Stimulated activated CD8-positive, alpha-beta memory T cell treated with anti-CD3 and anti-CD28 coated beads, Interleukin-12 subunit alpha, Interleukin-12 subunit beta, amount 100 ng/mL, for 4 hours (primary cell): ENCODE measurements at regions not wholly inside any gene's neighbourhood (a gene's known extent, or its start where the extent isn't known, plus 50 kb on each side); places are given as distances from the start of the nearest gene placed in this dataset.

ENCODE experiments used
- DNase-seq: peaks from one replicate; pipeline ENCODE4 v3.0.0-alpha.2; 2020; ENCODE audit warnings: low read depth

DNA sequence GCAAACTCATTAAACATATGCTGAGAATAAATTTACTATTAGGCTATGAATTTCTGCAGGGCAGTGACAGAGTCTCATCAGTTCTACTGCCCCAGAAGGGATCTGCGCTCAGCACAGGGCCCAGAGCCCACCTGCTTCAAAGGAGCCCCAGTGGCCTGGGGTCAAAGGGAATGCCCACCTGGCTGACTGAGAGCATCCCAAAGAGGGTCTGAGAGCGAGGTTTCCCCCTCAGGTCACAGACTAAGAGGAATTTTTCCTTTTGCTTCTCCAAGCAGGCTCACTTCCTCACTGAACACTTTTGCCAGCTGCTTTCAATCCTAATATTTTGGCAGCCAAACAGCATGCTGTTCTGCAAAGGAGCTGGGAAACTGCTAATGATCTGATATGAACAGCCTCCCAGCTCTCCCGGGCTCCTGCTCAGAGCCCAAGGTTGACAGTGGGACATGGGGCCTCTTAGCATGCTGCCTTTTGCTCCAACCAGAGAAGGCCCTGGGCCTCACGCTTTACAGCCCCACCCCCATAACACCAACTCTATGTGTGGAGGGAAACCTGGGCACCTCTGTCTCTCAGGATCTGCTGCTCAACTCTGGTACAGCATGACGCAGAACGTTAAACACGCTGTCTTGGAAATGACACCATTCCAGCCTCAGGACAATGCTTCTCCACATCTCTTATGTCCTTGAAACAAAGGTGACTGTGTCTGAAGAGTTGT, 70.7 kb upstream of the SYT6 start:
- no peak for DNase-seq

DNA sequence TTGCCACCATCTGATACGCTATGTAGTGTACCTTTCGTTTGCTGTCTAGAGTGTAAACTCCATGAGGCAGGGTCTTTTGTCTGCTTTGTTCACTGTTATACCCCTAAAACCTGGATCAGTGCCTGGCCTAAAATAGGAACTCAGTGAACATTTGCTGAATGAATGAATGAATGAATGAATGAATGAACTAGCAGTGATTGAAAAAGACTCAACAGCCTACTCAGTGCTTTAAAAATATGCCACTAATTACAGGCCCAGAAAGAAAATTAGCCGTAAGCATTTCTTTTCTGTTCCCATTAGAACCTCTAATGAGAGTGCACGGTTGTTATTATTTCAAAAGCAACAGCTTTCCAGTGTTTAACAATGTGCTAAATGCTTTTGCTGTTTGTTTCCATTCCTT, 69.3 kb upstream of the SYT6 start:
- DNase-seq = no peak

DNA sequence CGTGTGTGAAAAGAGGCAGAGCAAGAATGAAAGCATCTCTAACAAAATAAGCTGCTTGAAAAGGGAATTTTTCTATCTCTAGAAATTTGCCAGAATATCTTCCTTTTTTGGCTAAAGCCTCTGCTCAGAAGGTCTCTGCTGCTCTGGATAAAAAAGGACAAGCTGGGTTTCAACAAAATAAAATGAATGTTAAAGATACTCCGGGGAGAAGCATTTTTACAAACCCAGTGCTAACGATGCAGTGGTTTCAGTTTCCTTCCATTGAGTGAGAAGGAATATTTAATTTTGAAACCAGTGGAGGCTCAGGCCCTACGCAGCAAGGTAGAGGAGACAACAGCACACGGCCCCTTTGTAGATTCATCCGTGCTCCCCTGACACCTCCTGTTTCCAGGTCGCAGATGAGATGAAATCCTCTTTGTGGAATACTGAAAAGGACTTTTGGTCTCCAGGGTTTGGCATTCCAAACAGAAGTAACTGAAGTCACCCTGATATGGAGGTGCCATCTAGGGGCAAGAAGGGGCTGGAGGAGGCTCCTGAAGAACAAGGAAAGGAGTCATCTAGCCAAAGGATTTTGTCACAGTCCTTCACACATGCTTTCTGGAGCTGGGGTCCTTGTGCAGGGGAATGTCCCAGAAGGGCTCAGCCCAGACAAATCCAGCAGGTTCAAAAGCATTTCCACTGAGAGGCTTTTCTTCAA, 65.7 kb upstream of the SYT6 start:
- DNase-seq = no peak

DNA sequence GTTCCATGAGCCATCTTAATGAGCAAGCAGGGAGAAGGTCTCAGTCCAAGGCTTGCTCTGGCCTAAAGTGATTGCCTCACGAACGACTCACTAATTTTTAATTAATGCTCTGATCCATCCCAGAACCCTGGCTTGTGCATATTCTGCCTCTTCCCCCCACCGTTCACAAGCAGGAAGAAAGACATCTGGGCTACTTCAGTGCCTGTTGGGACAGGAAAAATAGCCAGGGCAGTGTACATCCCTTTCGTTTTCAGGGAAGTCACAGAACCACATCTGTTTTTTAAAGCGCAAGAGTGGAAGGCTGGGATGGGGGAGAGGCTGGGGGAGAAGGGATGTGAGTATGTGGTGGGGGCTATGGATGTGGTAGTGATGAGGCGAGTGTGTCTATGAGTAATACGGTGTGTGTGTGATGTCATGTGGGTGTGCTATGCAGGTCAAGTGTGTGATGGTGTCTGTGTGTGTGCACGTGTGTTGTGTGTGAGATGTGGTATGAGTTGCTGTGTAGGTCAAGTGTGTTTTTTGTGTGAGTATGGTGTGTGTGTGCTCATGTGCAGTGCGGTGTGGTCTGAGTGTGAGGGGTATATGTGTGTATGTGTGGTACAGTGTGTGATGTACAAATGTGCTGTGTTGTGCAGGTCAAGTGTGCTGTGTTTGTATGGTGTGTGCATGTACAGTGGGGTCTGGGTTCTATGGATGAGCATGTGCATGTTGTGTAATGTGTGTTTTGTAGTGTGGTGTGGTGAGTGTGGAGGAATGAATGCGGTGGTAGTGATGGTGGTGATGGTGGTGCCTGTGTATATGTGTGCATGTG, 64.9 kb upstream of the SYT6 start:
- no peak for DNase-seq

DNA sequence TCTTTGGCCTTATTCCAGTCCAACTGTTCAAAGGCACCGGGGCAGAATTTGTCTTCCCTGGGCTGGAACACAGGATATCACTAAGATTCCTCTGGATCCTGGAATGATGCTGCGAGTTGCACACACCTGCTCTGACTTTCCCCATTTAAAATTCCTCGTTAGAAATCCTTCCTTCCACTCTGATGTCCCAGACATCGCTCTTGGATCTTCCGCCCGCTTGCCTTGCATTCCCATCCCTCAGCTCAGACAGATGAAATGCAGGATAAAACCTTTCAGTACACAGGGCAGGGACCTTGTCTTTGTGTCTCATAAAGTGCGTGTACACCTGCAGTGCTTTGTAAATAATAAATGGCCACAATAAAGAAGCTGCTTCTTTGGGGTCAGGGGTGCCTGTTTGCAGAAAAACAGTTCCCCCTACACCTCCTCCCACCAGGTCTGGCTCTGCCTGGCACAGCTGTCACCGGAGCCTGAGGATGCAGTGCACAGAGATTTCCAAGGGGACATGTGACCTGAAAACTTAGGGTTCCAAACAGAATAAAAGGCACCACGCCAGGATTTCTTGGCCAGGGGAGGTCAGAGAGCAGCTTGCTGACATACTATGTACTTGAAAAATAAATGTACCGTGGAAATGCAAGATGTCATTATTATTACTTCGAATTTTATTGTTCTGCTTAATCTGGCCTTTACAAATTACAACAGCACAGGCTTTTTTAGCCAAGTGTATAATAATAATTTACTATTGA, 62.9 kb upstream of the SYT6 start:
- DNase-seq = no peak

DNA sequence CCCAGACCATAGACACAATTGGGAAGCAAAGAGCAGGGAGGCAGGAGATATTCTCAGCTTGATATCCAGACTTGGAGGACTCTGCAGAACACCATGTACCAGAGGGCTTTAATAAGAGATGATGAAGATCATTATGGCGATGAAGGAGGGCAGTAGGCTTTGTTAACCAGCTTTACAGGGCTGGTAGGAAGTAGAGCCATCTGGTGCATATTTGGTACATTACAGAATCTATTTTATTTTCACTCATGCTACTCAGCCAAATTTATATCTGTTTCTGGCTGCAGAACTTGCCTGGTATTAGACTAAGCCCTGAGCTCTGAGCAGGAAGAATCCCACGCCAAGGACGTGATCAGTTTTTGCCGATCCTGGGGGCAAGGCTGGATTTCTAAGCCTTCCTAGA, 61.8 kb upstream of the SYT6 start:
- no peak for DNase-seq

DNA sequence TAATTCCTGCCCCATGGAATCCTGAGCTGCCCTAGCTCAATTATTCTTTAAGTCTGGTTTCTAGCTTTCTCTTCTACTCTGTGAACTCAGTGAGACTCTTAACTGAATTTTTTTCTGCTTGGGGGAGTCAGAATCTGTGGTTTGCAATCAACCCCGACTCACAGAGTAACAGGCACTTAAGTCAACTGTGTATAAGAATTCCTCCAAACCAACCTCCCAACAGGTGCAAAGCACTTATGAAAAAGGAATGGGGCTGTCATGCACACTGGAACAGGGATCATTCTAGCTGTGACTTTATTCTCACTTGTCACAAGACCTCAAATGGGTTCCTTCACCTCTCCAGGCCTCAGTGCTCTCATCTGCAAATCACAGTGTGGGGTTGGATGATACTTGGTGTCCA, 60.3 kb upstream of the SYT6 start:
- no peak for DNase-seq

DNA sequence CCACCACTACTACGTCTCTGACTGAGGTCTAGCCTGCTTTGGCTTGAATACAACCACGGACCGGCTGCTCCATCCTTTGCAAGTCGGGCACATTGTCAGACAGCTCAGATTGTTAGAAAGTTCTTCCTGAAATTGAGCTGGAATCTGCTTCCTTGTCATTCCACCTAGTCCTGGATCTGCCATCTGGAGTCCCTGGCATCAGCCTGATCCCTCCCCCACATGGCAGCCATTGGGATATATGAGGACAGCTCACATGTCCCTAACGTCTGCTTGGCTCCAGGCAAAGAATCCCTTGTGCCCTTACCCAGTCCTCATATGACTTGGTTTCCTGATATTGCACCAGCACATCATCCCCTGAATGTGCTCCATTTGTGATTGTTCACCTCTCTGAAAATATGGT, 56.3 kb upstream of the SYT6 start:
- DNase-seq = no peak

DNA sequence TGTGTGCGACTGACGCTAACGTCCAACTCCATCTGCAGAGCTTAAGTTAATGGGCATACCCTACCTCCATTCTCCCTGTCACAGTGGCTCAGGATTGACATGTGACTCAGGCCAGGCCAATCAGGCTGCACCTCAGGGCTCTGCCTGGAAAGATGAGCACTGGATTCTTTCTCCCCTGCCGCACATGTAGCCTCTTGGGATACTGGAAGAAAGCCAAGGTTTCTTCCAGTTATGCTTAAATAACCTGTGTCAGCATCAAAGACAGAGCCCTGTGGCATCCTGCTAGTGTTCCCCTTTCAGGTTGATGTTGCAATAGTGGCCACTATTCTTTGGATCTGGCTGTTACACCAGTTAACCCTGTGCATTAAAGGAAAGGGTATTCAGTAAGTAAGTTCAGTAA, 55.0 kb upstream of the SYT6 start:
- DNase-seq = no peak

DNA sequence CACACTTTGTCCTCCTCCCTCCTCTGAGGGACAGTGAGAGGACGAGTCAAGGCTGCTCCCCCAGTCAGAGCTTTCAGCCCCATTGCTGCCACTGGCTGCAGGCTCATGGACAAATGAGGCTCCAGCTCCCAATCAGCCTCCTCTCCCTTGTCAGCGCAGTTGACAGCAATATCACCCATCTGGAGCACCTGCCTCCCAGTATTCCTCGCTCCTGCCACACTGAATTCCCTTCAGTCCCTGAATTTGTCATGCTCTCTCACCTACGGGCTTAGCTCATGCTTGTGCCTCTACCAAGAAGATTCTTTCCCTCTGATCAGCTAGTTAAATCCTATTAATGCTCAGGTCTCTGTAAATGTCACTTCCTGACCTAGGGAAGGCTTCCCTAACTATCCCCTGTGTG, 54.4 kb upstream of the SYT6 start:
- DNase-seq = no peak

DNA sequence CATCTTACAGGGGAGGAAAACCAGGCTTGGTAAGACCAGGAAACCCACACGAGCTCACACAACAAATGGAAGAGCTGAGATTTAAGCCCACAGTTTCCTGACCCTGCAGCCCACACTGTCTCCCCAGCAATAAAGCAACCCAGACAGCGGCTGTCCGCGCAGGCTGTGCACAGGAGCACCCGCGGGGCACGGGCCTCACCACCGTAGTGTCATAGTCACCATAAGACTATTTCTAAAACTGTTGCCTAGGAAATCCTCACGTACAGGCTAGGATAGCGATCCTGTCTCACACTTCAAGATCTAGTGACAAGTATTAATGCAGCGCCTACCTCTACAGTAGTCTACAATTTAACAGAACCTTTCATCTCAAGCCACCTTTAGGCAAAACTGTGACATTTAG, 54.0 kb upstream of the SYT6 start:
- no peak for DNase-seq

DNA sequence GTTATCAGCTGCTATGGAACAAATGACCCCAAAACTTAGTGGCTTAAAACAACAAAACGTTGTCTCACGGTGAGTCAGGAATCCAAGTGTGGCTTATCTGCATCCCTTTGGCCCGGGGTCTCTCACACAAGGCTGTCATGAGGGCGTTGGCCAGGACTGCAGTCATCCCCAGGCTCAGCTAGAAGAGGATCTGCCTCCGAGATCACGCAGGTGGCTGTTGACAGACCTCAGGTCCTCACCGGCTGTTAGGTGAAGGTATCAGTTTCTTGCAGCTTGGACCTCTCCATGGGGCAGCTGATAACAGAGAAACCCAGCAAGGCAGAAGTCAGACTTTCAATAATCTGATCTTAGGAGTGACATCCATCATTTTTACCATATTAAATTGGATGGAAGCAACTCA, 52.7 kb upstream of the SYT6 start:
- DNase-seq = no peak

DNA sequence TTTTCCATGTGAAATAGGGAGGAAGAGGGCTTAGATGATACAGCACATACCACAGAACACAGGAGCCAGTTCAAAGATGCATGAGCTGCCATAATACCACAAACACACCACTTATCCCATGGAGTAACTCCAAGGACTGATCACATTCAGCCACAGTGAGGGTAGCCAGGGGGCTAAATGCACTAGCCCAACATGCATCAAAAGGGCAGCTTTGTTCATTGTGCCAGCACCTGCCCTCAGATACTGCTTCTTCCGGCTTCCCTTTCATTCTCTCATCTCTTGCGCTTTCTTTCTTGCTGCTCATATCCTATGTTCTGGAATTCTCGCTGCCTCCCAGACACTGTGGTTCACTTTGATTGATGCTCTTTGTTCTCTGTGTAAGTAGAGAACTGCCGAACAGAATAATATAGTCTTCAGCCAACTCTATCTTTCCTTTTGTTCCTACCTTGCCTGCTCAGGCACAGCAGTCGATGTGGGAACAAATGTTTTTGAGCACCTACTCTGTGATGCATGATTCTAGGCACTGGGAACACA, 50.0 kb upstream of the SYT6 start:
- no peak for DNase-seq
